ENCODE measurements at regions not wholly inside any gene's neighbourhood (a gene's known extent, or its start where the extent isn't known, plus 50 kb on each side); places are given as distances from the start of the nearest gene placed in this dataset.

DNA sequence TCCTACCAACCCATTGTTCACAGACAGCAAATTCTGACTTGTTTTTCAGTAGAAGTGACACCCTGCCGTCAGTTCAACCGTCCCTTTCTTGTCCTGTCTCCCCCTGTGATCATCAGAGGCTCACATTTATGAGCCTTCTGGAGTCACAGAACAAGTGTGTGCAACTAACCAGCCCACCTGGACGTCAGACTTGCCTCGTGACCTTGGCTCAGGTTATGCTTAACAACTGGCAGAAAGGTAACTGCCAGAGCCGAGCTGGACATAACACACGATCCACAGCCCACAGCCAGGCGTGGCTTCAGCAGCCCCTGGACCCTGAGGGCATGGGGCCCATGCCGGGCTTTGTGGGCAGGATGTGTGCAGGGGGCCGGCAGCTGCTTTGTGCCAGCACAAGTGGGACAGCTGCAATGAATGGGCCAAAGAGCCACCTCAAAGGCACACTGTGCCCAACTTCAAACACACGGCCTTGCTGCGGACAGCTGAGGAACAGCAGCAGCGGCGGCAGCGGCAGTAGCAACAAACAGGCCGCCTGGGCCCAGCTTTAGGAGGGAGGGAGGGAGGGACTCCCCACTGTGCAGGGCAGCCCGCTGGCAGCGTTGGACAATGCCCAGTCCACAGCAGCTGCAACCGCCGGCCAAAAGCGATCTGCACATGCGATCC lies 103.9 kb downstream of the ZBTB18 start:
- TF ChIP-seq YY1 (IDR thresholded peaks at IDR 0.05; ENCODE audit: insufficient read depth, insufficient read length) (no peak), ZNF274 (IDR thresholded peaks at IDR 0.05; ENCODE audit: low read depth, low read length) (no peak)

Data from NT2/D1 (cell line).